HG02610 (cell line): ENCODE measurements at regions not wholly inside any gene's neighbourhood (a gene's known extent, or its start where the extent isn't known, plus 50 kb on each side); places are given as distances from the start of the nearest gene placed in this dataset.
"Not testable (repeated sequence)": the region's sequence is repeated elsewhere in the genome, so short reads cannot be mapped to it uniquely, and the experiment has no call there.

Experiments
- ATAC-seq: cut with Tn5 transposase; IDR thresholded peaks from one replicate; pipeline ENCODE4 v1.9.1; 2021; ENCODE audit warnings: mild to moderate bottlenecking, moderate library complexity; ENCODE audit not compliant: unreplicated experiment

GRCh38 chr6:121593011-121593641 lies 157.7 kb downstream of the GJA1 start:
- ATAC-seq, result no peak

DNA sequence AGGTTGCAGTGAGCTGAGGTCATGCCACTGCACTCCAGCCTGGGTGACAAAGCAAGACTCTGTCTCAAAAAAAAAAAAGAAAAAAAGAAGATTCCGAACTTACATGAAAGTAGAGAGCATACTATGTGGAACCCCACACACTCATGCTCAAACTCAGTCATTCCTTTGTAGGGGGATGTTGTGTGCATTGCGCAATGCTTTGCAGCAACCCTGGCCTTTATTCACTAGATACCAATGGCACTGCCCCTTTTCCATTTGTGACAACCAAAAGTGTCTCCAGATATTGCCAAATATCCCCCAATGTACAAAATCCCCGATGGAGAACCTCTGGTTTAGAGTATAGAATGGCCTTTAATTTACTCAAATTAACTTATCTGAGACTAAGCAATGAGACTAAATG lies 158.6 kb downstream of the GJA1 start:
- ATAC-seq, result no peak

- ATAC-seq, result no peak
Observed at GRCh38 chr6:121595646-121596045, 160.2 kb downstream of the GJA1 start.

GRCh38 chr6:121596441-121596840 lies 161.0 kb downstream of the GJA1 start:
- ATAC-seq, result no peak

DNA sequence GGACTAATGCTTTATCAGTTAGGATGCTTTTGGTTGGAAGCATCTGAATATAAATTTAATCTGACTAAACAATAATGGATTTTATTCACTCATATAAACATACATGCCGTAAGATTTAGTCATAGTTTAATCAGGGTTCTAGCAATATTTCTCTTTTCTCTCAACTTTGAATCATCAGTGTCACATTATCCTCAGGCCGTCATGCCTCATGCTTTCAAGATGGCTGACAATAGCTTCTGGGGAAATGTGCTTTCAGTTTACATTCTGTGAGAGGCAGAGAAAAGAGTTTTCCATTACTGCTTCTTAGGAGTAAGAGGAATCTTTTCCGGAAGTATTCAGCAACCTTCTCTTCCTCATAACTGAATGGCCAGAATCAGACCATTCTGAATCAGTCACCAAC lies 162.2 kb downstream of the GJA1 start:
- no peak for ATAC-seq

DNA sequence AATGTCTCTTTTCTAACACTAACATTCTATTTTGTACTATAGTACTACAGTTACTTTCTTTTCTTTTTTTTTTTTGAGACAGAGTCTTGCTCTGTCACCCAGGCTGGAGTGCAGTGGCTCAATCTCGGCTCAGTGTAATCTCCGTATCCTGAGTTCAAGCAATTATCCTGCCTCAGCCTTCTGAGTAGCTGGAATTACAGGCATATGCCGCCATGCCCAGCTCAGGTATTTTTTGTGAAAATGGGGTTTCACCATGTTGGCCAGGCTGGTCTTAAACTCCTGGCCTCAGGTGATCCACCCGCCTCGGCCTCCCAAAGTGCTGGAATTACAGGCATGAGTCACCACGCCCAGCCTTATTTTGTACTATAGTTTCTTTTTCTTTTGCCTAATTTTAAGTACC lies 163.9 kb downstream of the GJA1 start:
- ATAC-seq, result not testable (repeated sequence)

DNA sequence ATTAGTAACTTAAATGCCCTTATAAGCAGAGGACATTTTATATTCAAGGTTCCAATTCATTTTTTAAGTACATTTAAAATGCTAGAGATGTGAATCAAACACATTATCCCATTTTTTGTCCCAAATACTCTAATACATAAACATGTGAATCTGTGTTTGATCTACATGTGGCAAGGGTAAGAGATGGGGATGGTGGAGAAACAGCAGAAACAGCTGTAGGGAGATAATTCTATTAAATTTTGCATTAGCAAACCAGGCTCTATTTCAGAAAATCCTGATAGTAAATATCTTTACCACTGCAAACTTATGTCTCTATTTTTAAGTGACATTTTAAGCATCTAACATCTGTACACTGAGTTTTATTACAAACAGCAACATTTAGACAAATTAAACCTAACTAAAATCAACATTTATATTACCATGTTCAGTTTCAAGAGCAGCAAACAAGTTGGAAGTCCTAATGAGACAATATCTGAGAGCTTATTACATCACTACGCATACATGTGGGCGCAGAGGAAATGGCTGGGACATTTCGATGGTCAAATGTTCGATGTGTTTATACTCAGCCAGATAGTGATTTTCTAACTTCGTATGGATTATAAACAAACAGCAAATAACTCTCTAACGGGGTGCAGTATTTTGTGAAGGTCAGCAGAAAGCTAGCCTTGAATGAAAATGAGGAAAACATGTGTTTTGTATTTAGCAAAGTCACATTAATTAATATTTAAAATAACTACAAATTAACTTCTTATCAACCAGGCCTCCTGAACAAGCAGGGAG lies 165.1 kb downstream of the GJA1 start:
- ATAC-seq, result no peak

- no peak for ATAC-seq
Observed at GRCh38 chr6:121603486-121603885, 168.0 kb downstream of the GJA1 start.

DNA sequence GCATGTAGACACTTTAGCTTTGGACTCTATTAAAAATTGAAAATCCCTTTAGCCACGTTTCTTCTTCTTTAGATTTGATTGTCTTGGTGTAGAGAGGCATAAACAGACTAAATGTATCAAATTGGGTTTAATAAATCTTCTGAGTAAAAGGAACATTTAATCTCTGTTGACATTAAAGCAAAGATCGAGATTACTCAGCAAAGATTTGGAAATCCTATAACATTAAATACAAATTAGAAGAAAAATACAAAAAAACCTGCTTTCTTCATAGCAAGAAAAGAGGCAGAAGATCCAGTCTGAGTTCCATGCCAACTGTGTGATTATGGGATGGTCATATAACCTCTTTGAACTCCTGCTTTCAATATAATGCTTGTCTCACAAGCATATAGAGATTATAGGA lies 172.3 kb downstream of the GJA1 start:
- no peak for ATAC-seq

DNA sequence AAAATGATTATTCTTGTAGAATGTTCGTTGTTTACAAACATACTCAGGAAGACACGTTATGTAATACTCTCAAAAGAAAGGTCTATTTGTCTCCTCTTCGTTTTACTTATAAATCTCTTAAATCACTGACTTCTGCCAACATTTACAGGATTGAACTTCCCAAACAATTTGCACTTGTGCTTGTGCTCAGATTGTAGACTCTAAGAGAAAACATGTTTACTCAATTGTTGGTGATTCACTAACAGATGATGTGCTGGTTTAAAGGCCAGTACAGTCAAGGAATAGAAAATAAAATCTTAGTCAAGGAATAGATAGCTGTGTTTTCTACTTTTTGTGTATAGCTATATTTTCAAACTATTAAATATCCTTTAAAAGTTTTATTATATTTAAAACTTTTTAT lies 172.8 kb downstream of the GJA1 start:
- ATAC-seq, result no peak

DNA sequence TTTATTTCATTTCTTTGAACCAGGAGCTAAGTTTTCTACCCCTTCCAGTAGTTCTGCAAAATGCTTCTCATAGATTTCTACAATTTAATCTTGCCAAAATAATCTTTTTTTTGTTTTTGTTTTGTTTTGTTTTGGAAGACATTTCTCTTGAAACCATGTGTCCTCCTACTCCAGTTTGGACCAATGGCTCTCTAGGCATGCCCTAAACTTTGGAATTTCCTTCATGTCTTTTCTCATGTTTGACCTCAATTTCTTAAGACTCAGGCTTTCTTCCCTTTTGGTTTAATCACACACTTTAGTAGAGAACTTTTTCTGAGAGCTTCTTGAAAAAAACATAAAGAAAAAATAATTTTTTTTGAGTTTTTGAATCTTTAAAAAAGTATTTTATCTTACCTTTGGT lies 173.8 kb downstream of the GJA1 start:
- no peak for ATAC-seq

- no peak for ATAC-seq
Observed at GRCh38 chr6:121612927-121613326, 177.5 kb downstream of the GJA1 start.

- no peak for ATAC-seq
Observed at GRCh38 chr6:121614115-121614514, 178.7 kb downstream of the GJA1 start.

DNA sequence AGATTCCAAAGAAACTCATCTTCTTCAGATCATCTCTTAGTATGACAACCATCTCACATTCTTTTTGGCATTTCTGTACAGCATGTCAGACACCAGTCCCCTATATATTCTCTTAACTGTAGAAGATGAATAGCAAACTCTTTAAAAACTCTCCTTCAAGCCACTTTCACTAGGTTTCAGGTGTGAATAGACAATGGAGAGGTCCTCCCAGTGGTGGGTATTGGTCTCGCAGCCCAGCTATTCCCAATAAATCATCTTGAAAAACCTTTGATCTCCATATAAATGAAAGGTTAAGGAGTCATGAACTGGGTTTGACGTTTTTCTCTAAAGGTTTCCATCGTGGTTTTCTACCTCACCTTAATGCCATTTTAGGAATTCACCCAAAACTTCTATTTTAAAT lies 180.0 kb downstream of the GJA1 start:
- no peak for ATAC-seq

DNA sequence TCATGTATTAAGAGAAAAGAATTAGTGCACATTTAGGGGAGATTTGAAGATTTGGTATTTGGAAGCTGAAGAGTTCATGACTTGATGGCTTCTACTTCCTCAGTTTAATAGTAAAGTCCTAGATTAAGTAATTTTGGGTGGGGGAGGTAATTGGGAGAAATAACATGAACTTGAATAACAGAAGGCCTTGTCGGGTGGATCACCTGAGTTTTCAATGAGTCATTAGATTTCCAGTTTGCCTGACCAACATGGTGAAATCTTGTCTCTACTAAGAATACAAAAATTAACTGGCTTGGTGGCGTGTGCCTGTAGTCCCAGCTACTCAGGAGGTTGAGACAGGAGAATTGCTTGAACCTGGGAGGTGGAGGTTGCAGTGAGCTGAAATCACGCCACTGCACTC lies 181.0 kb downstream of the GJA1 start:
- no peak for ATAC-seq

DNA sequence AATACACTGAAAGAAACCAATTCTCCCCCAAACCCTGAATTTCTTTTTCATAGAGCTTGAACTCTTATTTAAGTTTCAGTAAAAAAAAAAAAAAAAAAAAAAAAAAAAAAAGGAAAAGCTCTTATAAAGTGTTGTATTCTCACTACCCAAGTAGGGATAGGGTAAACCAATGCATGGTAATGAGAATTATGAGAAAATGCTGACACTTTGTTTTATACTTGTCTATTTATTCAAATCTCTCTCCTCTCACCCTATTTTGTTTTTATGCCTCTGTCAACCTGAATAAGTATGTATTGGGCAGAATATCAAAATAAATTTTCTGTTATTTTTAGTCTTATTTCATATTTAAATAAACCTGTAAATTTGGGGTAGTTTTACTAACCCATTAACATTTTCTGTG lies 181.9 kb downstream of the GJA1 start:
- no peak for ATAC-seq

DNA sequence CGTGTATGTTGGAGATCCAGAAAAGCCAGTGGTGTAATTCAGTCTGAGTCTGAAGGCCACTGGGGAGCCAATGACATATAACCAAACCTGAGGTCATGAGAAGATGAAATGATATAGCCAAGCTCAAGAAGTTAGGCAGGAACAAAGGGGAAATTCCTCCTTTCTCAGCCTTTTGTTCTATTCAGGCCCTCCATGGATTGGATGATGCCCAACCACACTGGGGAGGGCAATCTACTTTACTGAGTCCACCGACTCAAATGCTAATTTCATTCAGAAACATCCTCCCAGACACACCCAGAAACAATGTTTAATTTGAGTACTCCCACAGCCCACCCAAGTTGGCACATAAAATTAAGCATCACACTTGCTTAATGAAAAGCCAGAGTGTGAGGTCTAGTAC lies 183.6 kb downstream of the GJA1 start:
- no peak for ATAC-seq

DNA sequence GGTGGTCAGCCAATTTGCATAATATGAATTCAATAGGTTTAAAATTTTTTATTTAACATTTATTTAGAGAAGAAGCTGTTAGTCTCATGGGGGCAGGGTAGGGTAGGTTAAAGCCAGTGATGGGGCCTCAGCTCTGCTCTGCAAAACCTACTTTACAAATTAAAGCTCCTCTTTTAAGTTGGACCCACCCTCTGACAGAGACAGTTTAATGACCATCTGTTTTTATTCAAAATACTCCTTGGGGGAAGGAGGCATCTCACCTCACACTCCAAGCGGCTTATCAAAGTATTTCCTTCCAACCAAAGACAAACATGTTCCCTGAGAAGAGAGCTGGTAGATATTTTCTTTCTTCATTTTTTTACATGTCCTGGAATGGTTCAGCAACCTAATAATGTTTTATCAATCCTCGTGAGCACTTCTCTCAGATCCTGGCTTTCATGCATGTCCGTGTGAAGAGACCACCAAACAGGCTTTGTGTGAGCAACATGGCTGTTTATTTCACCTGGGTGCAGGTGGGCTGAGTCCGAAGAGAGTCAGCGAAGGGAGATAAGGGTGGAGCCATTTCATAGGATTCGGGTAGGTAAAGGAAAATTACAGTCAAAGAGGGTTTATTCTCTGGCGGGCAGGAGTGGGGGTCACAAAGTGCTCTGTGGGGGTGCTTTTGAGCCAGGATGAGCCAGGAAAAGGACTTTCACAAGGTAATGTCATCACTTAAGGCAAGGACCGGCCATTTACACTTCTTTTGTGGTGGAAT lies 184.7 kb downstream of the GJA1 start:
- ATAC-seq, result no peak

- ATAC-seq, result no peak
Observed at GRCh38 chr6:121627761-121628160, 192.3 kb downstream of the GJA1 start.

DNA sequence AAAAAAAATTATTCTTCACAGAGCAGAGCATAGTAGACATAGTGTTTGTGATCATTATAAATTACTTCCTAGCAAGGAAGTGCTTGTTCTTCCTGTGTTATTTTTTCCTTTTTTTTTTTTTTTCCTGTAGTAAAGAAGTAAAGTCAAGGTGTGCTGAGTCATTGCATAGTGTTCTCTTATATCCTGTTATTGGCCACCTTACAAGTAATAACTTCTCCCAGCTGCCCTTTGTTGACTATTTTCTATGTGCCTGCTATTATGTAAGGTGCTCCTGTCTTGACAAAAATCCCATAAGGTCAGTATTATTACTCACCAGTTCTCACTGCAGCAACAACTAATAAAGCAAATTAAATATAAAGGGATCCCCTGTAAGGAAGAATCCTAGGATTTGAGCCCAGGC lies 195.3 kb downstream of the GJA1 start:
- ATAC-seq, result no peak

DNA sequence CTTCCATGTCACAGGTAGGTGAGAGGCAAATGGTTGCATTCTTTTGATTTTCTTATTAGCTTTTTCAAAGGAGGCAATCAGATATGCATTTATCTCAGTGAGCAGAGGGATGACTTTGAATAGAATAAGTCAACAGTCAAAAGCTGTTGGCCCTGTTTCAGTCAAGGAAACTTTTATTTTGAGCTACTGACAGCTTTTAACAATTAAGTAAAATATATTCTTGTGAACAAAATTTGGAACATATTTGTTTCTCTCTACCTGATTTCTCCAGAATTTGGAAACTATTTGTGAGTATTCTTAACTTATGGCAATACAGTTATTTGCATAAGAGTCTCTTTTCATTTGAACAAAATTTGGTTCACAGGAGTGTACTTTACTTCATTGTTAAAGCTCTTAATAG lies 196.3 kb downstream of the GJA1 start:
- not testable (repeated sequence) for ATAC-seq

GRCh38 chr6:121633309-121633708 lies 197.9 kb downstream of the GJA1 start:
- no peak for ATAC-seq
